ENCODE measurements at regions not wholly inside any gene's neighbourhood (a gene's known extent, or its start where the extent isn't known, plus 50 kb on each side); places are given as distances from the start of the nearest gene placed in this dataset.

- Mint-ChIP-seq H3K4me3 (peak overlapping the region in 1 of 8 donors; percentile 25), H3K9me3 (no peaks in the 10 kb centered on the region), H3K27me3 (peaks cover 34 to 39% (median 39%) of the 10 kb centered on the region in 3 donors), H3K4me1 (peaks cover 0 to 11% (median 6%) of the 10 kb centered on the region in 3 donors), H3K36me3 (no peaks in the 10 kb centered on the region), H3K27ac (peak overlapping the region in 1 of 6 donors; percentile 64)
- DNase-seq (no peak), ATAC-seq (ENCODE audit: low read depth in 2 of 2) (no peak)
Observed at GRCh38 chr9:121550041-121550440, 50.4 kb upstream of the GGTA1 start.

DNA sequence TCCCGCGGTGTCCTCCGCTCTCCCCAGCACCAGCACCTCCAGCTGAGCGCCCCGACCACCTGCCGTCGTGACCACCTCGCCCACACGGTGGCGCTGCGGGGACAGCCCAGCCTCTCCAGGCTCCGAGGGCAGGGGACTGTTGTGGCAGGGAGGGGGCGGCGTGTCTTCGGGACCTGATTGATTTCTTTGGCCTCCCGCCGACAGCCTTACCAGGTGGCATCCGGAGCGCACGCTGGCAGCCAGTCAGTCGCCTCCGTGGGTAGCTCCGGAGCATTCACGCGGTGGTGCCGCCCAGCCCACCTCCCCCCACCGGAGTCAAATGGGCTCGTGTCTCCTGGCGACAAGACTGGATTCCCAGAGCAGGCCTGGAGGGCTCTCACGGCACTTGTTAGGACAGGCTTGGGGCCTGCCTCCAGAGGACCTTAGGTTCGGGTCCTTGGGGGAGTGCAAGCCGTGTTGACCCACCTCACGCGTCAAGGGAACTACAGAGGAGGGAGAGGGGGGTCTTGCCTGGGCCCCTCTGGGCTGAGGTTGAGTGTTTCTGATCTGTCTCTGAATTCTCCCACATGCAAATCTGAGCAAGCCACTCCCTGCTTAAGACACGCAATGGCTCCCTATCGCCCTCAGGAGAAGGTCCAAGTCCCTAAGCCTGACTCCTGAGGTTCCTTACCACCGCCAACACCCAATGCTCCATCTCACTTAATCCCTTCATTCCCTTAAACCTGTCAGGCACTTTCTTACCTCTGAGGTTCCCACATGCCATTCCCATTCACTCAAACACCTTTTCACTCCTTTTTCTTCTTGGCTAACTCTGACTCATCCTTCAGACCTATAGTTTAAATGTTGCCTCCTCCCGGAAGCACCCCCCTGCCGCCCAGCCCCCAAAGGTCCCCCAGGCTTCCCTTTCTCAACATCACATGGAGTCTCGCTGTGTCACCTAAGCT lies 51.2 kb upstream of the GGTA1 start:
- DNase-seq: peak; percentile 71
- ATAC-seq (ENCODE audit: low read depth in 2 of 2): peak; percentile 74 to 77
- Mint-ChIP-seq H3K9me3 (no peaks in the 10 kb centered on the region), H3K27me3 (peaks cover 34 to 36% (median 34%) of the 10 kb centered on the region in 3 donors), H3K27ac (peak overlapping the region in 1 of 6 donors; percentile 76), H3K4me1 (peaks cover 0 to 9% (median 6%) of the 10 kb centered on the region in 3 donors), H3K36me3 (no peaks in the 10 kb centered on the region), H3K4me3 (peak overlapping the region in 4 of 8 donors; percentile 9 to 65 (median 40))

GRCh38 chr9:121551985-121552753 lies 52.5 kb upstream of the GGTA1 start:
- H3K4me3 Mint-ChIP-seq: no peak overlapping the region
- ATAC-seq (ENCODE audit: low read depth in 2 of 2) (peak; percentile 60 to 69), DNase-seq (peak; percentile 15)
- no peaks in the 10 kb centered on the region for H3K36me3 Mint-ChIP-seq
- peak overlapping the region in 1 of 6 donors; percentile 68 for H3K27ac Mint-ChIP-seq
- H3K27me3 Mint-ChIP-seq: peaks cover 20 to 34% (median 29%) of the 10 kb centered on the region in 3 donors
- H3K9me3 Mint-ChIP-seq: no peaks in the 10 kb centered on the region
- peaks cover 0 to 8% (median 7%) of the 10 kb centered on the region in 3 donors for H3K4me1 Mint-ChIP-seq

DNA sequence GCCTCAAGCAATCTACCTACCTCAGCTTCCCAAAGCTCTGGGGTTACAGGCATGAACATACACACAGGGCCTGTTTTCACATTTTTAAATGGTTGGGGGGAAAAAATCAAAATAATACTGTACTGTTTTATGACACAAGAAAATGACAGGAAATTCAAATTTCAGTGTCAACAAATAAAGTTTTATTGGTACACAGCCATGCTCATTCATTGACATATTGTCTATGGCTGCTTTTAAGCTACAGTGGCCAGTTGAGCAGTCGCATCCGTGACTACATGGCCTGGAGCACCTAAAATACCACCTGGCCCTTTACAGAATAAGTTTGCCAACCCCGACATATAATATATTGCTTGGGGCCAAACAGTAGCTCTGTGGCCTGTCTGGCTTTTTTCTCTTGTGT lies 56.4 kb upstream of the GGTA1 start:
- H3K27ac Mint-ChIP-seq: no peak overlapping the region
- H3K4me3 Mint-ChIP-seq: no peak overlapping the region
- H3K4me1 Mint-ChIP-seq: peaks cover 16 to 33% (median 18%) of the 10 kb centered on the region in 3 donors
- ATAC-seq (ENCODE audit: low read depth in 2 of 2) (no peak), DNase-seq (no peak)
- peaks cover 10 to 12% (median 11%) of the 10 kb centered on the region in 3 donors for H3K27me3 Mint-ChIP-seq
- H3K9me3 Mint-ChIP-seq: no peaks in the 10 kb centered on the region
- H3K36me3 Mint-ChIP-seq: no peaks in the 10 kb centered on the region

- no peaks in the 10 kb centered on the region for H3K9me3 Mint-ChIP-seq
- no peak overlapping the region for H3K4me3 Mint-ChIP-seq
- peaks cover 15 to 31% (median 16%) of the 10 kb centered on the region in 3 donors for H3K4me1 Mint-ChIP-seq
- H3K27me3 Mint-ChIP-seq: peaks cover 6 to 15% (median 9%) of the 10 kb centered on the region in 3 donors
- no peak for ATAC-seq (ENCODE audit: low read depth in 2 of 2)
- no peaks in the 10 kb centered on the region for H3K36me3 Mint-ChIP-seq
- no peak for DNase-seq
- peak overlapping the region in 1 of 6 donors; percentile 66 for H3K27ac Mint-ChIP-seq
Observed at GRCh38 chr9:121556580-121556979, 56.9 kb upstream of the GGTA1 start.

- H3K27ac Mint-ChIP-seq: peak overlapping the region in 2 of 6 donors; percentile 70 to 86
- no peak for DNase-seq
- H3K4me3 Mint-ChIP-seq: peak overlapping the region in 4 of 8 donors; percentile 8 to 53 (median 38)
- peaks cover 15 to 31% (median 16%) of the 10 kb centered on the region in 3 donors for H3K4me1 Mint-ChIP-seq
- no peaks in the 10 kb centered on the region for H3K9me3 Mint-ChIP-seq
- H3K36me3 Mint-ChIP-seq: no peaks in the 10 kb centered on the region
- H3K27me3 Mint-ChIP-seq: peaks cover 6 to 24% (median 18%) of the 10 kb centered on the region in 3 donors
- ATAC-seq (ENCODE audit: low read depth in 2 of 2): peak; percentile 40 to 56
Observed at GRCh38 chr9:121557581-121558447, 58.2 kb upstream of the GGTA1 start.

GRCh38 chr9:121558473-121558872 lies 58.8 kb upstream of the GGTA1 start:
- Mint-ChIP-seq H3K4me1 (peaks cover 15 to 31% (median 16%) of the 10 kb centered on the region in 3 donors), H3K27me3 (peaks cover 11 to 30% (median 24%) of the 10 kb centered on the region in 3 donors), H3K36me3 (no peaks in the 10 kb centered on the region), H3K4me3 (peak overlapping the region in 5 of 8 donors; percentile 8 to 64 (median 51)), H3K9me3 (no peaks in the 10 kb centered on the region), H3K27ac (peak overlapping the region in 2 of 6 donors; percentile 57 to 70)
- DNase-seq (no peak), ATAC-seq (ENCODE audit: low read depth in 2 of 2) (peak in 1 of 2 donors; percentile 28)

- H3K27me3 Mint-ChIP-seq: peaks cover 16 to 32% (median 24%) of the 10 kb centered on the region in 3 donors
- H3K9me3 Mint-ChIP-seq: no peaks in the 10 kb centered on the region
- H3K36me3 Mint-ChIP-seq: no peaks in the 10 kb centered on the region
- H3K4me3 Mint-ChIP-seq: peak overlapping the region in 4 of 8 donors; percentile 15 to 47 (median 31)
- ATAC-seq (ENCODE audit: low read depth in 2 of 2): peak; percentile 23 to 52
- H3K27ac Mint-ChIP-seq: peak overlapping the region in 1 of 6 donors; percentile 58
- peaks cover 15 to 31% (median 16%) of the 10 kb centered on the region in 3 donors for H3K4me1 Mint-ChIP-seq
- no peak for DNase-seq
Observed at GRCh38 chr9:121559183-121559582, 59.5 kb upstream of the GGTA1 start.

- H3K27ac Mint-ChIP-seq: no peak overlapping the region
- H3K9me3 Mint-ChIP-seq: no peaks in the 10 kb centered on the region
- DNase-seq (no peak), ATAC-seq (ENCODE audit: low read depth in 2 of 2) (no peak)
- peaks cover 21 to 42% (median 40%) of the 10 kb centered on the region in 3 donors for H3K27me3 Mint-ChIP-seq
- no peaks in the 10 kb centered on the region for H3K36me3 Mint-ChIP-seq
- H3K4me3 Mint-ChIP-seq: no peak overlapping the region
- peaks cover 15 to 31% (median 16%) of the 10 kb centered on the region in 3 donors for H3K4me1 Mint-ChIP-seq
Observed at GRCh38 chr9:121560921-121561320, 61.3 kb upstream of the GGTA1 start.

DNA sequence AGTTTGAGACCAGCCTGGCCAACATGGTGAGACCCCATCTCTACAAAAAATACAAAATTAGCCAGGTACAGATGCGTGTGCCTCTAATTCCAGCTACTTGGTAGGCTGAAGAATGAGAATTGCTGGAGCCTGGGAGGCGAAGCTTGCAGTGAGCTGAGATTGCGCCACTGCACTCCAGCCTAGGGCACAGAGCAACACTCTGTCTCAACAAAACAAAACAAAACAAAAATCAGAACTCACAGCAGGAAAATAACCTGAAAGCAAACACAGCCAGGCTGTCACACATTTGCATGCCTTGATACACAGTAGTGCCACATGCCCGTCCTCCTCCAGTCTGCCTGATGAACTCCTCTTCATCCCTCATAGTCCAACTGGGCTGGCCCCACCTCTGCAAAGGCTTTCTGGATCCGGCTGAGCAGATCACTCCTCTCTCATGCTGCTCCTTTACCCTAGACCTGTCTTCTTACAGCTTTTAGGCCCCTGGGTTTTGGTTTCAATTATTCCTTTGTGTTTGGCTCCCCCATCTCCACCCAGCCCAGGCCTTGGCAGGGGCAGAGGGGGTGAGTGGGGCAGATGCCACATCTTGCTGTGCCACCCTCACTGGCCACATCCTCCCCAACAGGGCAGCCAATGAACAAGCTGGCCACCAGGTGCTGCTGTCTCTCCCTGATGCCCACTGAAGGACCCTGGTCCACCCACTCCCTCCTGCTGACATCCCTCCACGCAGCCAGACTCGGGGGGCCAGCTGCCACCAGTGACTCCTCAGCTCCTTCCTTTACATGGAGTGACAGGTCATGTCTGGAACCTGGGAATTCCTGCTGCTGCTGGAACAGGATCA lies 62.0 kb upstream of the GGTA1 start:
- Mint-ChIP-seq H3K4me1 (peaks cover 15 to 31% (median 16%) of the 10 kb centered on the region in 3 donors), H3K27me3 (peaks cover 26 to 49% (median 45%) of the 10 kb centered on the region in 3 donors), H3K4me3 (no peak overlapping the region), H3K36me3 (no peaks in the 10 kb centered on the region), H3K9me3 (no peaks in the 10 kb centered on the region), H3K27ac (peak overlapping the region in 1 of 6 donors; percentile 48)
- no peak for DNase-seq
- no peak for ATAC-seq (ENCODE audit: low read depth in 2 of 2)

DNA sequence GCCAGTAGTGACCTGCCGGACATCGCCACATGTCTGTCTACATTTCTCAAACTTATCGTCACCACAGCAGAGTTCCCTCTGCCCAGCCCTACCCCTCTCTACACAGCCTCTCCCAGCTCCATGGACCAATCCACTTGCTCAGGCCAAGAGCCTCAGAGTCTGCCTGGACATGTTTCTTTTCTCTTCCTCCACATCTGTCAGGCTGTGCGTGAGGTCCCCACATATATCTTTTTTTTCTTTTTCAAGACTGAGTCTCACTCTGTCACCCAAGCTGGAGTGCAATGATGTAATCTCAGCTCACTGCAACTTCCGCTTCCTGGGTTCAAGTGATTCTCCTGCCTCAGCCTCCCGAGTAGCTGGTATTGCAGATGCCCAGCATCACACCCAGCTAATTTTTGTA lies 62.7 kb upstream of the GGTA1 start:
- H3K36me3 Mint-ChIP-seq: no peaks in the 10 kb centered on the region
- DNase-seq: no peak
- peak overlapping the region in 1 of 6 donors; percentile 17 for H3K27ac Mint-ChIP-seq
- H3K27me3 Mint-ChIP-seq: peaks cover 26 to 56% (median 48%) of the 10 kb centered on the region in 3 donors
- peak overlapping the region in 1 of 8 donors; percentile 7 for H3K4me3 Mint-ChIP-seq
- no peaks in the 10 kb centered on the region for H3K9me3 Mint-ChIP-seq
- H3K4me1 Mint-ChIP-seq: peaks cover 15 to 28% (median 16%) of the 10 kb centered on the region in 3 donors
- ATAC-seq (ENCODE audit: low read depth in 2 of 2): no peak

DNA sequence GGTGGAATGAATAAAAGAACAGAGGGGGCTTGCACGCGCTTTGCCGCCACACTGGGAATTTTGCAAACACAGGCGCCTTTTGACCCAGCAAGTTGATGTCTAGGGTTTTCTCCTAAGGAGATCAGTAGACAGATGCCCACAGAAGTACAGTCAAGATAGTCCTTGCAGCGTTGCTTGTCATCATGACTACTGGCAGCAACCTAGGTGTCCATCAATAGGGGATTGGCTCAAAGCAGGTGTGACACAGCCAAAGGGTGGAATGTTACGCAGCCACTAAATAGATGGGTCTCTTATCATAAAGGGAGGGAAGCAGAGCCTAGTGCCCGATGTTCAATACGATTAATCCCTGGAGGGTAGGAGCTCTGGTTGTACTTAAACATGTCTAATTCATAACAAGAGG lies 63.8 kb upstream of the GGTA1 start:
- H3K27ac Mint-ChIP-seq: no peak overlapping the region
- H3K36me3 Mint-ChIP-seq: no peaks in the 10 kb centered on the region
- H3K9me3 Mint-ChIP-seq: no peaks in the 10 kb centered on the region
- DNase-seq (no peak), ATAC-seq (ENCODE audit: low read depth in 2 of 2) (no peak)
- H3K4me1 Mint-ChIP-seq: peaks cover 6 to 16% (median 10%) of the 10 kb centered on the region in 3 donors
- no peak overlapping the region for H3K4me3 Mint-ChIP-seq
- H3K27me3 Mint-ChIP-seq: peaks cover 26 to 60% (median 59%) of the 10 kb centered on the region in 3 donors

Measured in naive B cell (primary cell).